H1 (cell line): ENCODE measurements at regions not wholly inside any gene's neighbourhood (a gene's known extent, or its start where the extent isn't known, plus 50 kb on each side); places are given as distances from the start of the nearest gene placed in this dataset.

Experiments
- CTCF ChIA-PET: fragments of 300-600 bp; sonication (Branson Sonifier 250); formaldehyde crosslinking; loops from one replicate; lab custom pipeline; 2021; ENCODE audit not compliant: partially characterized antibody; lab: Charles Lee
- POLR2A ChIA-PET: fragments of 300-600 bp; sonication (Branson Sonifier 250); formaldehyde crosslinking; loops from one replicate; lab custom pipeline; 2021; ENCODE audit warnings: inconsistent platforms; ENCODE audit not compliant: partially characterized antibody; lab: Charles Lee
- DNase-seq, 2 experiments: peaks; one replicate each; pipeline versions ENCODE4 v3.0.0 to v3.0.0-alpha.2; 2010 to 2022; ENCODE audit warnings: low spot score in 2 of 2, low read depth in 1 of 2, mixed read lengths in 1 of 2
- FAIRE-seq: peaks from 2 replicates; lab custom pipeline; 2011; peaks lifted over from hg19 to GRCh38; lab: Jason Lieb, UNC
- H2AFZ ChIP-seq: 2 replicates; pipeline ENCODE4 v1.8.1; 2012; ENCODE audit warnings: low read length, inconsistent platforms
- H2AK5ac ChIP-seq: 2 replicates; pipeline ENCODE4 v1.6.1; 2013; ENCODE audit warnings: low read depth, low read length
- H2BK120ac ChIP-seq: replicated peaks from 2 replicates; pipeline ENCODE3; 2013; ENCODE audit warnings: low read depth, low read length, inconsistent platforms
- H2BK12ac ChIP-seq: 2 replicates; pipeline ENCODE4 v1.6.1; 2013; ENCODE audit warnings: low read depth, low read length
- H2BK15ac ChIP-seq: 2 replicates; pipeline ENCODE4 v1.6.1; 2013; ENCODE audit warnings: low read length
- H2BK20ac ChIP-seq: 2 replicates; pipeline ENCODE4 v1.6.1; 2013; ENCODE audit warnings: low read length
- H2BK5ac ChIP-seq: 2 replicates; pipeline ENCODE4 v1.6.1; 2013; ENCODE audit warnings: low read depth, low read length
- H3K14ac ChIP-seq: 2 replicates; pipeline ENCODE4 v1.6.1; 2013; ENCODE audit warnings: inconsistent platforms; ENCODE audit not compliant: insufficient read length
- H3K18ac ChIP-seq: 2 replicates; pipeline ENCODE4 v1.6.1; 2013; ENCODE audit warnings: low read length; ENCODE audit errors: extremely low read depth
- H3K23ac ChIP-seq: 2 replicates; pipeline ENCODE4 v1.6.1; 2013; ENCODE audit warnings: inconsistent platforms; ENCODE audit not compliant: insufficient read length
- H3K23me2 ChIP-seq: 2 replicates; pipeline ENCODE4 v1.6.1; 2013; ENCODE audit warnings: low read depth, low read length
- H3K27ac ChIP-seq: 2 replicates; pipeline ENCODE4 v1.6.1; 2011; ENCODE audit warnings: low read depth, low read length, inconsistent platforms
- H3K27me3 ChIP-seq, 4 experiments: replicated peaks in 1 of 4; 1 replicate in 1 of 4; 2 replicates in 3 of 4; pipeline versions ENCODE4 v1.6.1 to v1.8.1; 2011 to 2013; ENCODE audit warnings: low read length in 3 of 4, mild to moderate bottlenecking in 3 of 4, inconsistent platforms in 2 of 4, mixed read lengths in 2 of 4, moderate library complexity in 1 of 4; ENCODE audit not compliant: control insufficient read depth in 3 of 4, insufficient read depth in 3 of 4; ENCODE audit errors: extremely low read depth in 1 of 4
- H3K36me3 ChIP-seq, 4 experiments: 2 replicates each; pipeline versions ENCODE4 v1.6.1 to v1.8.1; 2011 to 2013; ENCODE audit warnings: mild to moderate bottlenecking in 4 of 4, low read length in 3 of 4, moderate library complexity in 2 of 4, control low read depth in 1 of 4, inconsistent platforms in 1 of 4; ENCODE audit not compliant: insufficient read depth in 4 of 4, control insufficient read depth in 2 of 4
- H3K4ac ChIP-seq: replicated peaks from 2 replicates; pipeline ENCODE3; 2013; ENCODE audit warnings: low read length, low read depth, mixed read lengths, inconsistent platforms; ENCODE audit not compliant: insufficient read length
- H3K4me1 ChIP-seq, 4 experiments: replicated peaks in 1 of 4; 1 replicate in 1 of 4; 2 replicates in 3 of 4; pipeline versions ENCODE4 v1.6.1 to v1.8.1; 2011 to 2013; ENCODE audit warnings: low read length in 3 of 4, inconsistent platforms in 2 of 4, mixed read lengths in 1 of 4; ENCODE audit not compliant: insufficient read depth in 4 of 4, control insufficient read depth in 3 of 4
- H3K4me2 ChIP-seq, 2 experiments: 2 replicates each; pipeline versions ENCODE4 v1.6.1 to v1.8.1; 2011 to 2013; ENCODE audit warnings: low read depth in 2 of 2, low read length in 2 of 2, control low read depth in 1 of 2, inconsistent platforms in 1 of 2, mild to moderate bottlenecking in 1 of 2; ENCODE audit not compliant: insufficient read depth in 1 of 2
- H3K4me3 ChIP-seq, 4 experiments: fragments of 200-600, 300-600 bp in 1 of 4; sonication (generic), shearing (Covaris generic), sonication (Bioruptor Twin) in 1 of 4; 2 replicates each; pipeline versions ENCODE4 v1.5.1 to v1.8.1; 2011 to 2016; ENCODE audit warnings: low read length in 4 of 4, low read depth in 3 of 4, control low read depth in 2 of 4, inconsistent platforms in 2 of 4, mild to moderate bottlenecking in 2 of 4, mixed read lengths in 1 of 4, moderate library complexity in 1 of 4; ENCODE audit not compliant: insufficient read depth in 2 of 4; ENCODE audit errors: extremely low read depth in 1 of 4
- H3K56ac ChIP-seq: replicated peaks from 2 replicates; pipeline ENCODE3; 2013; ENCODE audit warnings: low read depth, mild to moderate bottlenecking, mixed read lengths, low read length, inconsistent platforms; ENCODE audit not compliant: insufficient read length
- H3K79me1 ChIP-seq: 2 replicates; pipeline ENCODE4 v1.6.1; 2013; ENCODE audit warnings: low read depth, low read length, control low read depth
- H3K79me2 ChIP-seq, 2 experiments: 2 replicates each; pipeline versions ENCODE4 v1.6.1 to v1.8.1; 2012 to 2013; ENCODE audit warnings: low read length in 2 of 2, mild to moderate bottlenecking in 2 of 2, inconsistent platforms in 1 of 2; ENCODE audit not compliant: insufficient read depth in 2 of 2, control insufficient read depth in 1 of 2
- H3K9ac ChIP-seq, 4 experiments: replicated peaks in 1 of 4; 1 replicate in 1 of 4; 2 replicates in 3 of 4; pipeline versions ENCODE4 v1.6.1 to v1.8.1; 2011 to 2013; ENCODE audit warnings: low read depth in 3 of 4, low read length in 3 of 4, control low read depth in 2 of 4, mild to moderate bottlenecking in 2 of 4, moderate library complexity in 2 of 4, inconsistent platforms in 1 of 4; ENCODE audit errors: extremely low read depth in 1 of 4
- H3K9me3 ChIP-seq, 2 experiments: 2 replicates each; pipeline versions ENCODE4 v1.6.1 to v1.8.1; 2012 to 2013; ENCODE audit warnings: mild to moderate bottlenecking in 2 of 2, moderate library complexity in 2 of 2, control low read depth in 1 of 2, inconsistent platforms in 1 of 2, low read depth in 1 of 2, low read length in 1 of 2, mixed read lengths in 1 of 2; ENCODE audit not compliant: insufficient read depth in 2 of 2
- H4K20me1 ChIP-seq, 2 experiments: replicated peaks in 1 of 2; 2 replicates each; pipeline versions ENCODE3 to v1.8.1; 2011 to 2013; ENCODE audit warnings: inconsistent platforms in 2 of 2, low read length in 2 of 2, mild to moderate bottlenecking in 1 of 2; ENCODE audit not compliant: insufficient read depth in 2 of 2, control insufficient read depth in 1 of 2
- H4K5ac ChIP-seq: 2 replicates; pipeline ENCODE4 v1.6.1; 2013; ENCODE audit warnings: low read length, low read depth, mixed read lengths, inconsistent platforms; ENCODE audit not compliant: insufficient read length
- H4K8ac ChIP-seq: 2 replicates; pipeline ENCODE4 v1.8.0; 2013; ENCODE audit warnings: mild to moderate bottlenecking, moderate library complexity, low read length, inconsistent platforms; ENCODE audit not compliant: insufficient read depth; ENCODE audit errors: extremely low read depth
- H4K91ac ChIP-seq: replicated peaks from 2 replicates; pipeline ENCODE3; 2013; ENCODE audit warnings: low read length, mixed read lengths, inconsistent platforms; ENCODE audit not compliant: insufficient read length
- EP300 ChIP-seq, 2 experiments: IDR thresholded peaks; 1 replicate in 1 of 2; 2 replicates in 1 of 2; pipeline ENCODE4 v1.6.1; 2011 to 2012; ENCODE audit warnings: low read depth in 2 of 2, low read length in 2 of 2, mild to moderate bottlenecking in 2 of 2, borderline replicate concordance in 1 of 2, inconsistent platforms in 1 of 2, moderate library complexity in 1 of 2
- TCF12 ChIP-seq: IDR thresholded peaks from 2 replicates; pipeline ENCODE4 v1.6.1; 2011; ENCODE audit warnings: low read depth, mild to moderate bottlenecking, low read length
- WGBS, 2 experiments: shearing (Covaris generic) in 1 of 2; methylation state at CpG; one replicate each; pipeline versions ENCODE4 v1.1.6 to v1.1.7; 2013 to 2015; ENCODE audit warnings: low lambda C conversion rate in 2 of 2, mixed read lengths in 2 of 2, inconsistent platforms in 1 of 2, low coverage in 1 of 2, missing lambda C conversion rate in 1 of 2; ENCODE audit not compliant: insufficient replicate concordance in 2 of 2, insufficient coverage in 1 of 2, insufficient read length in 1 of 2; ENCODE audit errors: extremely low coverage in 1 of 2, missing lambda C conversion rate in 1 of 2; 5-methylcytosine and 5-hydroxymethylcytosine counted together

DNA sequence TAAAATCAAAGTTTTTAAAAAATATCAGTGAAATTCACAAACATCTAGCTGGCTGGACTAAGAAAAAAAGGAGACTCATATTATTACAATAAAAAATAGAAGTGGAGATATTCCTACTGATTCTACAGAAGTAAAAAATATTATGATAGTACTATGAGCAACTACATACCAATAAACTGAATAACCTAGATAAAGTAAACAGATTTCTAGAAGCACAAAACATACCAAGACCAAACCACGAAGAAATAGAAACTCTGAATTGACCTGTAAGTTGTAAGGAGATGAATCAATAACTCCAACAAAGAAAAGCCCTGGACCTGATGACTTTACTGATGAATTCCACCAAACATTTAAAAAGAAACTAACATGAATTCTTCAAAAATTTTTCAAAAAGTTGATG, 867.3 kb downstream of the PCDH18 start:
- no peaks in the 10 kb centered on the region for H3K79me2 ChIP-seq
- H2BK15ac ChIP-seq: no peak overlapping the region
- no peaks in the 10 kb centered on the region; a peak in 1 of 4 replicates for H3K9me3 ChIP-seq
- no peaks in the 10 kb centered on the region for H3K79me1 ChIP-seq
- H4K20me1 ChIP-seq: no peaks in the 10 kb centered on the region
- H3K4ac ChIP-seq: no peak overlapping the region
- POLR2A ChIA-PET: no interaction called here
- TF ChIP-seq TCF12 (no peak), EP300 (IDR thresholded peaks at IDR 0.05; ENCODE audit: borderline replicate concordance in 1 of 2, low read depth in 2 of 2, low read length in 2 of 2) (no peak)
- TF ChIP-seq, all 59 proteins: peak for 0
- no peaks in the 10 kb centered on the region for H3K36me3 ChIP-seq
- H4K91ac ChIP-seq: no peak overlapping the region
- no peak overlapping the region for H2AFZ ChIP-seq
- no peak overlapping the region for H3K23ac ChIP-seq
- no peak overlapping the region for H4K5ac ChIP-seq
- DNase-seq (no peak), FAIRE-seq (no peak)
- H3K4me3 ChIP-seq: no peak overlapping the region
- H2BK120ac ChIP-seq: no peak overlapping the region
- CTCF ChIA-PET: interaction anchor here (0.7 kb wide), 1 partner anchor 604 kb away, joined by 3 read pairs; no protein-coding TSS in a partner anchor
- no peaks in the 10 kb centered on the region for H3K23me2 ChIP-seq
- H4K8ac ChIP-seq: no peak overlapping the region
- WGBS, 2 experiments: 100% methylated on average over 1 of the region's 1 CpG; no CpG with 5 or more reads in 1 of the 2 experiments
- H3K9ac ChIP-seq: no peak overlapping the region
- no peak overlapping the region for H3K27ac ChIP-seq
- H3K4me2 ChIP-seq: no peak overlapping the region
- no peak overlapping the region for H3K18ac ChIP-seq
- H2AK5ac ChIP-seq: no peak overlapping the region
- H2BK20ac ChIP-seq: no peak overlapping the region
- H3K4me1 ChIP-seq: no peaks in the 10 kb centered on the region
- no peak overlapping the region for H3K56ac ChIP-seq
- H3K27me3 ChIP-seq: no peaks in the 10 kb centered on the region
- no peak overlapping the region for H2BK12ac ChIP-seq
- no peak overlapping the region for H3K14ac ChIP-seq
- no peak overlapping the region for H2BK5ac ChIP-seq
